A549 (cell line): ENCODE measurements at regions not wholly inside any gene's neighbourhood (a gene's known extent, or its start where the extent isn't known, plus 50 kb on each side); places are given as distances from the start of the nearest gene placed in this dataset.
A peak's percentile ranks its signal among the peaks of the same experiment; 100 is the strongest.

Experiments used
- ATAC-seq, 2 experiments: fragments of 200-7000 bp in 1 of 2; fragments of >200 bp in 1 of 2; cut with Nextera tagmentation in 1 of 2; cut with Tn5 transposase in 1 of 2; 3 replicates each; pipeline versions ENCODE4 v1.8.0 to v1.9.1; 2018 to 2020; ENCODE audit warnings: mild to moderate bottlenecking in 1 of 2, moderate library complexity in 1 of 2
- CTCF ChIA-PET: fragments of 300-600 bp; sonication (Branson Sonifier 250); formaldehyde crosslinking; extraction: SDS; loops from one replicate; lab custom pipeline; 2021; ENCODE audit warnings: antibody characterized with exemption, inconsistent platforms; lab: Yijun Ruan, JAX
- POLR2A ChIA-PET: fragments of 350-600 bp; formaldehyde crosslinking; extraction: SDS; loops from one replicate; lab custom pipeline; 2021; ENCODE audit warnings: antibody characterized with exemption, inconsistent platforms; lab: Yijun Ruan, JAX
- DNase-seq, 2 experiments: peaks; one replicate each; pipeline versions ENCODE4 v3.0.0 to v3.0.0-alpha.2; 2011 to 2016; ENCODE audit warnings: low read depth in 1 of 2, low spot score in 1 of 2
- FAIRE-seq: peaks from 2 replicates; lab custom pipeline; 2011; peaks lifted over from hg19 to GRCh38; lab: Jason Lieb, UNC
- H3K27ac ChIP-seq, 2 experiments: fragments of >200 bp; sonication (Bioruptor Twin); formaldehyde crosslinking; 3 replicates each; pipeline ENCODE4 v1.5.1; 2016 to 2017
- H3K4me1 ChIP-seq: fragments of >200 bp; sonication (Bioruptor Twin); formaldehyde crosslinking; 3 replicates; pipeline ENCODE4 v1.6.1; 2016
- H3K4me2 ChIP-seq: fragments of >200 bp; sonication (Bioruptor Twin); formaldehyde crosslinking; 3 replicates; pipeline ENCODE4 v1.6.1; 2016
- H3K4me3 ChIP-seq: fragments of >200 bp; sonication (Bioruptor Twin); formaldehyde crosslinking; 3 replicates; pipeline ENCODE4 v1.5.1; 2016
- H3K9me3 ChIP-seq: fragments of >200 bp; sonication (Bioruptor Twin); formaldehyde crosslinking; 3 replicates; pipeline ENCODE4 v1.6.1; 2016
- BHLHE40 ChIP-seq: IDR thresholded peaks from 2 replicates; pipeline ENCODE4 v1.6.1; 2012; ENCODE audit warnings: low read depth, low read length, inconsistent platforms
- CHD4 ChIP-seq: fragments of 200-600 bp; sonication (generic); IDR thresholded peaks from 2 replicates; pipeline ENCODE4 v1.6.1; 2016; ENCODE audit warnings: antibody characterized with exemption, mild to moderate bottlenecking, borderline replicate concordance
- EP300 ChIP-seq, 2 experiments: fragments of >200 bp; sonication (Bioruptor Twin); formaldehyde crosslinking; IDR thresholded peaks; 2 replicates in 1 of 2; 3 replicates in 1 of 2; pipeline ENCODE4 v1.6.1; 2016 to 2017
- FOSB ChIP-seq: fragments of 250-450 bp; sonication (Bioruptor Pico); IDR thresholded peaks from 2 replicates; pipeline ENCODE4 v1.5.0; 2020; ENCODE audit warnings: mild to moderate bottlenecking, moderate library complexity
- FOSL2 ChIP-seq, 2 experiments: fragments of 450-650 bp in 1 of 2; fragments of >200 bp in 1 of 2; sonication (Bioruptor Twin) in 1 of 2; formaldehyde crosslinking; IDR thresholded peaks; 2 replicates each; pipeline versions ENCODE4 v1.5.0 to v1.6.1; 2016 to 2020; ENCODE audit warnings: mild to moderate bottlenecking in 1 of 2, moderate library complexity in 1 of 2
- FOXS1 ChIP-seq: fragments of 250-450 bp; sonication (Bioruptor Pico); IDR thresholded peaks from 2 replicates; pipeline ENCODE4 v1.5.0; 2020; ENCODE audit warnings: mild to moderate bottlenecking, moderate library complexity
- GATA3 ChIP-seq: IDR thresholded peaks from 2 replicates; pipeline ENCODE4 v1.6.1; 2012; ENCODE audit warnings: borderline replicate concordance
- HEYL ChIP-seq: fragments of 250-450 bp; sonication (Bioruptor Pico); IDR thresholded peaks from 2 replicates; pipeline ENCODE4 v1.8.0; 2021; ENCODE audit warnings: mild to moderate bottlenecking, moderate library complexity
- HOXB5 ChIP-seq: fragments of 250-450 bp; sonication (Bioruptor Pico); IDR thresholded peaks from 2 replicates; pipeline ENCODE4 v1.5.0; 2020; ENCODE audit warnings: mild to moderate bottlenecking, moderate library complexity
- JUNB ChIP-seq: fragments of >200 bp; sonication (Bioruptor Twin); formaldehyde crosslinking; IDR thresholded peaks from 2 replicates; pipeline ENCODE4 v1.6.1; 2016
- KDM1A ChIP-seq: fragments of 200-600 bp; sonication (generic); IDR thresholded peaks from 2 replicates; pipeline ENCODE4 v1.6.1; 2016; ENCODE audit warnings: low read depth, mild to moderate bottlenecking
- KDM5A ChIP-seq: fragments of 200-600 bp; sonication (generic); IDR thresholded peaks from 2 replicates; pipeline ENCODE4 v1.6.1; 2016; ENCODE audit warnings: antibody characterized with exemption, mild to moderate bottlenecking
- MAFK ChIP-seq: fragments of 450-650 bp; IDR thresholded peaks from 2 replicates; pipeline ENCODE4 v1.6.1; 2014; ENCODE audit not compliant: partially characterized antibody
- MAZ ChIP-seq: fragments of 150-350 bp; IDR thresholded peaks from 2 replicates; pipeline ENCODE4 v1.6.1; 2014; ENCODE audit warnings: antibody characterized with exemption, low read depth, low read length, borderline replicate concordance
- NFE2L2 ChIP-seq: fragments of 150-350 bp; conservative IDR thresholded peaks from 2 replicates; pipeline ENCODE4 v1.6.1; 2014; ENCODE audit warnings: low read length
- POLR2AphosphoS2 ChIP-seq: conservative IDR thresholded peaks from 2 replicates; pipeline ENCODE4 v1.6.1; 2012; ENCODE audit warnings: low read length, improper control_type of control experiment, inconsistent platforms
- RAD21 ChIP-seq, 2 experiments: fragments of >200 bp in 1 of 2; sonication (Bioruptor Twin) in 1 of 2; formaldehyde crosslinking in 1 of 2; IDR thresholded peaks in 1 of 2; conservative IDR thresholded peaks in 1 of 2; 2 replicates in 1 of 2; 3 replicates in 1 of 2; pipeline ENCODE4 v1.6.1; 2012 to 2018; ENCODE audit warnings: inconsistent platforms in 1 of 2
- RARB ChIP-seq: fragments of 250-450 bp; sonication (Bioruptor Pico); IDR thresholded peaks from 2 replicates; pipeline ENCODE4 v1.8.0; 2021; ENCODE audit warnings: mild to moderate bottlenecking, moderate library complexity
- TP53 ChIP-seq: fragments of 250-450 bp; sonication (Bioruptor Pico); IDR thresholded peaks from 2 replicates; pipeline ENCODE4 v1.5.0; 2021; ENCODE audit warnings: mild to moderate bottlenecking, moderate library complexity
- ZFP36 ChIP-seq: fragments of 450-650 bp; IDR thresholded peaks from 2 replicates; pipeline ENCODE4 v1.6.1; 2014; ENCODE audit warnings: borderline replicate concordance; ENCODE audit not compliant: partially characterized antibody
- ZSCAN20 ChIP-seq: fragments of 250-450 bp; sonication (Bioruptor Pico); IDR thresholded peaks from 2 replicates; pipeline ENCODE4 v1.8.0; 2022; ENCODE audit warnings: mild to moderate bottlenecking, moderate library complexity
- WGBS: methylation state at CpG from one replicate; pipeline ENCODE4 v1.1.6; 2017; ENCODE audit errors: missing lambda C conversion rate; 5-methylcytosine and 5-hydroxymethylcytosine counted together
- TF ChIP-seq, protein P1 (sequence below): IDR thresholded peaks from 2 replicates; pipeline ENCODE4 v1.6.1; 2012
- TF ChIP-seq, protein P2 (sequence below): fragments of 250-450 bp; sonication (Bioruptor Pico); IDR thresholded peaks from 2 replicates; pipeline ENCODE4 v1.5.0; 2021; ENCODE audit warnings: mild to moderate bottlenecking, moderate library complexity, borderline replicate concordance

DNA sequence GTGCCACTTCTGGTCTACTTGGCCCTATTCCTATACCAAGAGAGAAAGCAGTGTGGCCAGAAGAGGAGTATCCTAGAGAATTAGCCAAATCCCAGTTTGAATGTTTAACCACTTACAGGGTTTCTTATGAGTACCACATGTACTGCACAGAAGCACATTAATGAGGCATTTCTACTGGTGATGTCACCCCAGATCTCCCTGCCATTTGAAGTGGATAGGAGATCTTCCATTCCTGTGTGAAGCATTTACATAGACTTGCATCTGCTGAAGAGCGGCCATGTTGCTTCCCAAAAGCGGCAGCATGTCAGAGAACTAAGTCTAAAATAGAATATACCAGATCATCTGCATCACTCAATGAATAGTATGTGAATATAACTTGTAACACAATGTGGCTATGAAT is 108.4 kb upstream of the TUSC7 start:
- Histone ChIP-seq H3K27ac (no peak overlapping the region), H3K4me2 (no peak overlapping the region), H3K4me1 (no peaks in the 10 kb centered on the region), H3K9me3 (no peaks in the 10 kb centered on the region), H3K4me3 (no peak overlapping the region)
- 7% methylated on average over 2 of the region's 2 CpGs for WGBS
- FAIRE-seq (no peak), DNase-seq (no peak), ATAC-seq (no peak)
- TF ChIP-seq NFE2L2 = no peak
- TF ChIP-seq MAZ = no peak
- ChIA-PET POLR2A (no interaction called here), CTCF (no interaction called here)

GRCh38 chr3:116607205-116607604 is 102.4 kb upstream of the TUSC7 start:
- FAIRE-seq (no peak), DNase-seq (no peak), ATAC-seq (no peak)
- Histone ChIP-seq H3K27ac (no peak overlapping the region), H3K4me3 (no peak overlapping the region), H3K4me2 (no peak overlapping the region), H3K4me1 (no peaks in the 10 kb centered on the region), H3K9me3 (no peaks in the 10 kb centered on the region)
- WGBS = 4% methylated on average over 5 of the region's 5 CpGs
- POLR2A ChIA-PET = no interaction called here
- CTCF ChIA-PET = no interaction called here
- TF ChIP-seq HOXB5 (no peak), FOSB (CRISPR knock-in tag) (no peak), CHD4 (no peak), JUNB (no peak), MAZ (no peak)

- Histone ChIP-seq H3K9me3 (no peaks in the 10 kb centered on the region), H3K4me1 (no peaks in the 10 kb centered on the region), H3K4me2 (no peak overlapping the region), H3K27ac (no peak overlapping the region), H3K4me3 (no peak overlapping the region)
- ATAC-seq (no peak), DNase-seq (no peak), FAIRE-seq (no peak)
- WGBS = 6% methylated on average over 3 of the region's 3 CpGs
- ChIA-PET CTCF (no interaction called here), POLR2A (no interaction called here)
- TF ChIP-seq TP53 (CRISPR knock-in tag) (no peak), ZSCAN20 (CRISPR knock-in tag) (no peak), FOSL2 (IDR thresholded peaks at IDR 0.05) (no peak), FOSL2 (CRISPR knock-in tag; IDR thresholded peaks at IDR 0.05) (no peak), HOXB5 (no peak), HEYL (CRISPR knock-in tag) (no peak), EP300 (IDR thresholded peaks at IDR 0.05) (no peak), JUNB (no peak), ZFP36 (no peak)
- TF ChIP-seq, protein P1, sequence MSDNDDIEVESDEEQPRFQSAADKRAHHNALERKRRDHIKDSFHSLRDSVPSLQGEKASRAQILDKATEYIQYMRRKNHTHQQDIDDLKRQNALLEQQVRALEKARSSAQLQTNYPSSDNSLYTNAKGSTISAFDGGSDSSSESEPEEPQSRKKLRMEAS = no peak
These were observed 99.5 kb upstream of the TUSC7 start for GRCh38 chr3:116610124-116610523.

- DNase-seq (peak in 1 of 2 experiments; percentile 2), FAIRE-seq (no peak), ATAC-seq (peak; percentile 64 to 70; a peak in 4 of 6 replicates)
- ChIA-PET CTCF (interaction anchor here (1.2 to 1.9 kb wide), 4 partner anchors 12 to 1100 kb away, joined by 3 to 6 read pairs (median 4); no protein-coding TSS in a partner anchor), POLR2A (no interaction called here)
- Histone ChIP-seq H3K4me3 (no peak overlapping the region), H3K4me1 (no peaks in the 10 kb centered on the region), H3K4me2 (no peak overlapping the region), H3K9me3 (no peaks in the 10 kb centered on the region), H3K27ac (no peak overlapping the region)
- WGBS = 8% methylated on average over 4 of the region's 4 CpGs
- TF ChIP-seq RARB (CRISPR knock-in tag) = no peak
- TF ChIP-seq FOXS1 = no peak
- TF ChIP-seq, protein P1 = no peak
- TF ChIP-seq FOSB (CRISPR knock-in tag) = no peak
- TF ChIP-seq, protein P2, sequence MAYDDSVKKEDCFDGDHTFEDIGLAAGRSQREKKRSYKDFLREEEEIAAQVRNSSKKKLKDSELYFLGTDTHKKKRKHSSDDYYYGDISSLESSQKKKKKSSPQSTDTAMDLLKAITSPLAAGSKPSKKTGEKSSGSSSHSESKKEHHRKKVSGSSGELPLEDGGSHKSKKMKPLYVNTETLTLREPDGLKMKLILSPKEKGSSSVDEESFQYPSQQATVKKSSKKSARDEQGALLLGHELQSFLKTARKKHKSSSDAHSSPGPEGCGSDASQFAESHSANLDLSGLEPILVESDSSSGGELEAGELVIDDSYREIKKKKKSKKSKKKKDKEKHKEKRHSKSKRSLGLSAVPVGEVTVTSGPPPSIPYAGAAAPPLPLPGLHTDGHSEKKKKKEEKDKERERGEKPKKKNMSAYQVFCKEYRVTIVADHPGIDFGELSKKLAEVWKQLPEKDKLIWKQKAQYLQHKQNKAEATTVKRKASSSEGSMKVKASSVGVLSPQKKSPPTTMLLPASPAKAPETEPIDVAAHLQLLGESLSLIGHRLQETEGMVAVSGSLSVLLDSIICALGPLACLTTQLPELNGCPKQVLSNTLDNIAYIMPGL (CRISPR knock-in tag) = no peak
- no peak for TF ChIP-seq GATA3
- TF ChIP-seq MAFK = no peak
- no peak for TF ChIP-seq POLR2AphosphoS2
- TF ChIP-seq NFE2L2 = no peak
- no peak for TF ChIP-seq KDM5A
- TF ChIP-seq BHLHE40 = no peak
- no peak for TF ChIP-seq RAD21 (conservative IDR thresholded peaks at IDR 0.05 in 1 of 2, IDR thresholded peaks at IDR 0.05 in 1 of 2)
- no peak for TF ChIP-seq JUNB
- TF ChIP-seq KDM1A = no peak
- no peak for TF ChIP-seq HOXB5
- TF ChIP-seq, all 56 proteins: peak for 0
These were observed 94.7 kb upstream of the TUSC7 start for GRCh38 chr3:116614795-116615362.
